Activated CD8-positive, alpha-beta T cell treated with anti-CD3 and anti-CD28 coated beads, Interleukin-2, amount 10 ng/mL, durations not matched to agents 7 days and 5 days (primary cell): ENCODE measurements at regions not wholly inside any gene's neighbourhood (a gene's known extent, or its start where the extent isn't known, plus 50 kb on each side); places are given as distances from the start of the nearest gene placed in this dataset.

ENCODE experiments used
- ATAC-seq: fragments of 150-1000 bp; cut with Tn5 transposase; one replicate; pipeline ENCODE4 v1.10.0; 2021; ENCODE audit warnings: moderate library complexity
- CTCF ChIA-PET: fragments of 350-600 bp; sonication (Branson Sonifier 250); formaldehyde crosslinking; loops from one replicate; lab custom pipeline; 2021; ENCODE audit warnings: antibody characterized with exemption; lab: Charles Lee
- POLR2A ChIA-PET: fragments of 350-600 bp; sonication (Branson Sonifier 250); formaldehyde crosslinking; loops from one replicate; lab custom pipeline; 2021; ENCODE audit warnings: antibody characterized with exemption; lab: Charles Lee
- DNase-seq: peaks from one replicate; pipeline ENCODE4 v3.0.0-alpha.2; 2020
- H3K27ac Mint-ChIP-seq: one replicate; pipeline ENCODE4 v1.8.0; 2021; ENCODE audit warnings: mild to moderate bottlenecking, mixed read lengths
- H3K27me3 Mint-ChIP-seq: one replicate; pipeline ENCODE4 v1.8.0; 2021; ENCODE audit warnings: low read depth, mixed read lengths
- H3K36me3 Mint-ChIP-seq: one replicate; pipeline ENCODE4 v1.8.0; 2021; ENCODE audit warnings: low read depth, mixed read lengths
- H3K4me1 Mint-ChIP-seq: one replicate; pipeline ENCODE4 v1.8.0; 2021; ENCODE audit warnings: low read depth, mixed read lengths
- H3K4me3 Mint-ChIP-seq: one replicate; pipeline ENCODE4 v1.8.0; 2021; ENCODE audit warnings: mild to moderate bottlenecking, mixed read lengths
- H3K9me3 Mint-ChIP-seq: one replicate; pipeline ENCODE4 v1.8.0; 2022; ENCODE audit warnings: mixed read lengths; ENCODE audit not compliant: insufficient read depth

DNA sequence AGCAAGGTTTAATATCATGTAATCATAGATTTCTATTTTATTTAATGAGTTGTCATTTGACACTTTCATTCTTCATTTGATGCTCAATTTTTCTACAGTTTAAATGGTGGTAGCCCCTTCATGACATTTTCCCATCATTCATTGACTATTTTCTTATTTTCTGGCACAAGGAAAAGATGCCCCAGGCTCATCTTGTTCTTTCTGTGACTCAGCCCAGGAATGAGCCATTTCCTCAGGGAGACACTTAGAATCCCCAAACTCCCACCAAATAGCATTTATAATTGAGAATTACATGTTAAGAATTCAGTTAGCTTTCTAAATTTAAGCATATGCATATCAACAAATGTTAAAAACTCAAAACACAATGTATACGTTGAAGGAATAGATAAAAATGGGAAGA, 222.3 kb downstream of the KIF20B start:
- DNase-seq (no peak), ATAC-seq (no peak)
- no peaks in the 10 kb centered on the region for H3K4me1 Mint-ChIP-seq
- H3K4me3 Mint-ChIP-seq, result no peak overlapping the region
- H3K27me3 Mint-ChIP-seq, result peaks cover 6% of the 10 kb centered on the region
- no peak overlapping the region for H3K27ac Mint-ChIP-seq
- POLR2A ChIA-PET, result no interaction called here
- no peaks in the 10 kb centered on the region for H3K36me3 Mint-ChIP-seq
- CTCF ChIA-PET, result no interaction called here
- no peaks in the 10 kb centered on the region for H3K9me3 Mint-ChIP-seq

DNA sequence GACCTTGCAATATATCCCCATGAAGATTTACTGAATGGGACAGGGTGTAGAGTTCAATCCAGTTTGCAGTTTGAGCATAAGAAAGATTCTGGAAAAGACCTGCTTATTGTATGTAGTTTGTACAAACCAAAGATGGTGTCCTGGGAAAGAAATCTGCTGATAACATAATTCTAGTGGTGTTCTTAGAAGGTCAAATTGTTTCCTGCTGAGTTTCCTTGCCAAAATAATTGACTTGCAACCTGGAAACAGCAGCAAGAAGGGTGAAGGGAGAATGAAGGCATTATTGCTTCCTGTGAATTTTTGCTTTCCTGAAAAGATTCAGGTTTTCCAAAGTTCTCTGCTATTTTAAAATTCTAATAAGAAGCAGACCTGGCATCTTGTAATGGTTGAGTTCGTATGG, 222.9 kb downstream of the KIF20B start:
- Mint-ChIP-seq H3K36me3 (no peaks in the 10 kb centered on the region), H3K9me3 (no peaks in the 10 kb centered on the region), H3K27me3 (peaks cover 6% of the 10 kb centered on the region), H3K4me1 (no peaks in the 10 kb centered on the region), H3K27ac (no peak overlapping the region), H3K4me3 (no peak overlapping the region)
- ATAC-seq, result no peak
- CTCF ChIA-PET, result no interaction called here
- POLR2A ChIA-PET, result no interaction called here
- no peak for DNase-seq

DNA sequence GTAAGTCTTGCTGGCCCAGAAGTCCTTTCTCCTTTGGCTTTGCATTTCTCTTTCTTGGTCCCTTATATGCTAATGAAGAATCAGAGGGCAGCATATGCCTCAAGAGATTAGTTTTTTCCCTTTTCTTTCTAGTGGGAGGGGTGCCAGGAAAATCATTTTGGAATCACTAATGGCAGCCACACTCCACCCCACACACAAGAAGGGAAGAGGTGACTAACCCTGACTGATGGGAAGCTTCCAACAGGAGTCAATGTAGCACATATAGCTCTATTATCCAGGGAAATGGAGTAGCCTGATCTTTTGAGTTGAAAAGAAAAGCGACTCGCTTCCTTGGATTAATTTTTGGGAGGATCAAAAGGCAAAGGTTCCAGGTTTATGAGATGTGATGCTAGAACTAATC, 225.3 kb downstream of the KIF20B start:
- peaks cover 6% of the 10 kb centered on the region for H3K27me3 Mint-ChIP-seq
- DNase-seq (no peak), ATAC-seq (no peak)
- no peak overlapping the region for H3K4me3 Mint-ChIP-seq
- H3K9me3 Mint-ChIP-seq, result no peaks in the 10 kb centered on the region
- no peaks in the 10 kb centered on the region for H3K4me1 Mint-ChIP-seq
- no peaks in the 10 kb centered on the region for H3K36me3 Mint-ChIP-seq
- CTCF ChIA-PET, result no interaction called here
- no peak overlapping the region for H3K27ac Mint-ChIP-seq
- POLR2A ChIA-PET, result no interaction called here

DNA sequence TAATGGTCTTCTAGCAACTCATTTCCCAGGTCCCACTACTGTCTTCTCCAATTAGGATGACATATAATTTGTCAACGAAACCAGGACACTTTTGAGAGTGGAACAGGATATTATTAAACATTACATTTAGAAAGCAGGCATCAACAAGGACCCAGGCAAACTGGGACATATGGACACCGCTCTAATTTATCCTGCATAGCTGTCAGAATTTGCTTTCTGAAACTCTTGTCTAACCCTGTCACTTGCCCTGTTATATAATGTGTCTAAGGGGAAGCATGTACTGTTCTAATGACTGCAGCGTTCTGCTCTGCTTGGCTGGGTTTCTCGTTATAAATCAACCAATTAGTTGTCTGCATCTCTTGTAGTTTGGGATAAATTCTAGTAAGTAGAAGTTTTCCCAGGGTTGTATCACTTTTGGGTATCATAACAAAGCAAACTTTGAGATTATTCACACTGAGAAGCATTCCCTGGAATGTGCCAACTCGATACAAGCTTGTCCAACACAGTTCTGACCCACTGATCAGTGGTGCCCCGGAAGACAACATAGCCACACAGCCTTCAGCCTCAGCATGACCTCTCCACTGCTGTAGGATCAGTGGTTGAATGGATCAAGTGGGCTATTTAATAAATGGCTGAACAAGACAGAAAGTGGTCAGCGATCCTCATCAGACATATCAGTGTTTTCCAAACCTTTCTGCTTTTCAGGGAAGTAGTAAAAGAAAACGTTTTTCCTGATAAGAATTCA, 228.1 kb downstream of the KIF20B start:
- ATAC-seq (no peak), DNase-seq (no peak)
- no peaks in the 10 kb centered on the region for H3K4me1 Mint-ChIP-seq
- no peak overlapping the region for H3K27ac Mint-ChIP-seq
- H3K27me3 Mint-ChIP-seq, result peaks cover 3% of the 10 kb centered on the region
- no peaks in the 10 kb centered on the region for H3K9me3 Mint-ChIP-seq
- no peaks in the 10 kb centered on the region for H3K36me3 Mint-ChIP-seq
- H3K4me3 Mint-ChIP-seq, result no peak overlapping the region
- CTCF ChIA-PET, result interaction anchor here (0.5 kb wide), 1 partner anchor 987 kb away, joined by 3 read pairs; no protein-coding TSS in a partner anchor
- POLR2A ChIA-PET, result no interaction called here

DNA sequence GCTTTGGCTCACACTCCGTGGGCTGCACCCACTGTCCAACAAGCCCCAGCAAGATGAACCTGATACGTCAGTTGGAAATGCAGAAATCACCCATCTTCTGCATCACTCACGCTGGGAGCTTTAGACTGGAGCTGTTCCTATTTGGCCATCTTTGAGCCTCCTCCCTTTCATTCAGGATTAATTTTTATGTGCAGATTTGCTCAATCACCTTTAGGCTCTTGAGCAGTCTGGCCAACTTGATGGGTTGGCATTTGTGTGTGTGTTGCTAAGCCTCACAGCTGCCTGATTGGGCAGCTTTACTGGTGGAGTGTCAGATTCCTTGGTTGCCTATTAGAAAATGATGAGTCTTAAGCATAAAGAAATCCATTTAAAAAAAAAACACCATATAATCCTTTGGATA, 236.1 kb downstream of the KIF20B start:
- H3K27ac Mint-ChIP-seq, result no peak overlapping the region
- ATAC-seq, result no peak
- POLR2A ChIA-PET, result no interaction called here

DNA sequence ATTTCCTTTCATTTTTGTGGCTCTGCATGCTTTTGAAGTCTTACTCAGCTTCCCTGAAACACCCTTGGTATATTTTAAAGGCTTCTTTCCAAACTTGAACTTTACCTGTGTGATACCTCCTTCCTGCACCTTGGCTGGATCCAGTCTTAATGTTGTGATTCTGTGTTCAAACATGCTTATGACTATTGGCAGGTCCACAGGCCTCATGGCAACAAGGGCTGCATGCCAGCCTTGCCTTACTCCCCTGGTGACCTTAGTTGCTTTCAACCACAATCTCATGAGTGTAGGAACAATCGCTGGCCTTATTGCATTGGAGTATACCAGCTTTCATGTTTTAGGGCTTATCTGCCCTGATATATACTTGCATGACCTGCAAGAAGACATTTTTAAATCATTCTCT, 238.7 kb downstream of the KIF20B start:
- ATAC-seq (no peak), DNase-seq (no peak)
- ChIA-PET CTCF (no interaction called here), POLR2A (no interaction called here)
- no peaks in the 10 kb centered on the region for H3K9me3 Mint-ChIP-seq
- H3K27me3 Mint-ChIP-seq, result peaks cover 2% of the 10 kb centered on the region
- no peaks in the 10 kb centered on the region for H3K4me1 Mint-ChIP-seq
- H3K27ac Mint-ChIP-seq, result no peak overlapping the region
- H3K36me3 Mint-ChIP-seq, result no peaks in the 10 kb centered on the region
- H3K4me3 Mint-ChIP-seq, result no peak overlapping the region

More for the DNA sequence above, 236.1 kb downstream of the KIF20B start:
- Mint-ChIP-seq H3K9me3 (no peaks in the 10 kb centered on the region), H3K4me3 (no peak overlapping the region), H3K36me3 (no peaks in the 10 kb centered on the region), H3K4me1 (no peaks in the 10 kb centered on the region), H3K27me3 (no peaks in the 10 kb centered on the region)
- CTCF ChIA-PET, result no interaction called here
- no peak for DNase-seq

DNA sequence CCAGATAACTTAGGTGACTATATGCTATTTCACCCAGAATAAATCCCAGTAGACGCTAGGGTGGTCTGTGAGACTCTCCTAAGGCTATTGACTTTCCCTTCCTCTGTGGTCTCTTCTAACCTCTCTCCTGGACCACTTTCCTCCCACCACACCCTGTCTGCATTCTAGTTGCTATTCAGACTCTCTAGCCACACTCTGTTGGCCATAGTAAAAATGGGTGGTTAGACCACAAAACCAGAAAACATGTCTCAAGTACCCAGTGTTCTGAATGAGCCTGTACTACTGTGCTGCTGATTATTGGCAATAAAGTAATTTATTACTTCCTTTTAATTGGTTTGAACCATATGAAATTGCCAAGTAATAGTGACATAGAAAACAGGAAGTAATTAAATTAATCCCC, 240.8 kb downstream of the KIF20B start:
- Mint-ChIP-seq H3K9me3 (no peaks in the 10 kb centered on the region), H3K4me3 (no peak overlapping the region), H3K4me1 (peaks cover 3% of the 10 kb centered on the region), H3K27me3 (peaks cover 2% of the 10 kb centered on the region), H3K27ac (no peak overlapping the region), H3K36me3 (no peaks in the 10 kb centered on the region)
- POLR2A ChIA-PET, result no interaction called here
- ATAC-seq (no peak), DNase-seq (no peak)
- CTCF ChIA-PET, result no interaction called here

DNA sequence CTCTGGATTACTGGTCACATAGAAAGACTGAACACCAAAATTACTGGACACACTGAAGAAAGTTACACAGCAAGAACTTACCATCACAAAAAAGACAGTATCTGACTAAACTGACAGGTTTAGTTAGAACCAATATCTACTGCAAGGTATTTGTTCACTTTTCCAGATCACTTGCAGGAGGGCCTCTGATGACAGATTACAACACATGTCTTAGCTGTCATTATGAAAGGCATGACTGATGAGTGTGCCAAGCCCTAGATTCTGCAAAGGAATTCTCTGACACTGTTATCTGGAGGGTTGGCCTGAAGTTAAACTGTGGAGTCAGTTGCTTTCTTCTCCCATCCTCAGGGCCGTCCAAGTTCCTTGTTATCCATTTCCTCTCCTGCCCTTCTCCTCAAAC, 242.7 kb downstream of the KIF20B start:
- Mint-ChIP-seq H3K9me3 (no peaks in the 10 kb centered on the region), H3K27ac (no peak overlapping the region), H3K27me3 (peaks cover 2% of the 10 kb centered on the region), H3K4me3 (no peak overlapping the region), H3K4me1 (peaks cover 3% of the 10 kb centered on the region), H3K36me3 (no peaks in the 10 kb centered on the region)
- ATAC-seq (no peak), DNase-seq (no peak)
- ChIA-PET CTCF (no interaction called here), POLR2A (no interaction called here)

DNA sequence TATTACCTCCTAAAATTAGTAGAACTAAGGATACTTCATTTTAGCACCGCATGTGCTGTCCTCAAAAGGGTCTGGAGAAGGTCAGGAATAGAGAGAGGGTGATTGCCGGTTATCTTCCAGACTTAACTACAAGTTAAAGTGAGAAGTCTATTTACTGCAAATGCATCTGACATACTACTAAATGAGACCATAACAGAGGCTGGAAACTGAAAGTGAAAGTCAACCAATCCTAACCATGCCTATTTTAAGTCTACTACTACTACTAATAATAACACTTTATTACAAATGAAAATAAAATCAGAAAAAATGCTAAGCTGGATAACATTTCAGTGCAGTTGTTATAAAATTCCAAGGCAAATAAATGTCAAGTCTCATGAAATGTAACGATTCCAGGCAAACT, 244.7 kb downstream of the KIF20B start:
- ChIA-PET CTCF (interaction anchor here (0.6 kb wide), 1 partner anchor 528 kb away, joined by 3 read pairs; no protein-coding TSS in a partner anchor), POLR2A (no interaction called here)
- no peak for ATAC-seq
- Mint-ChIP-seq H3K27me3 (peaks cover 2% of the 10 kb centered on the region), H3K27ac (no peak overlapping the region), H3K4me1 (peaks cover 3% of the 10 kb centered on the region), H3K4me3 (no peak overlapping the region), H3K36me3 (no peaks in the 10 kb centered on the region), H3K9me3 (no peaks in the 10 kb centered on the region)
- no peak for DNase-seq

DNA sequence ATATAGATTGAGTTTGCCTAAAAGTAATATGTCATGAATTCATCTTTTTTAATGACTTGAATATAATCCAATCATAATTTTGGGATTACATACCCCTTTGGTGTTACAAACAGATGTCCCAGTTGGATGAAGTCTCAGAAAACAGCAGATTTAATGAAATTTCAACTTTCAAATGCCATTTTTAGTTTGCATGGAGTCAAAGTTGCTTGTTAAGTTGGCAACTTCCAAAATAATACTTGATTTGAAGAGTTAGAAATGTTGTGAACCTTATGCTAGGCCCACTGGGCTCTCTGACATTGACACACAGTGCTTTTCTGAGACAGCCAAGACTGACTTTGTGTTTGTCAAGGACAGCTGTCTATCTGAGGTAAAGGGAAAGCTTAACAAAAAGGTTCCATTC, 248.1 kb downstream of the KIF20B start:
- H3K9me3 Mint-ChIP-seq, result no peaks in the 10 kb centered on the region
- H3K27me3 Mint-ChIP-seq, result peaks cover 8% of the 10 kb centered on the region
- ChIA-PET CTCF (no interaction called here), POLR2A (no interaction called here)
- H3K4me1 Mint-ChIP-seq, result peaks cover 3% of the 10 kb centered on the region
- DNase-seq, result no peak
- ATAC-seq, result no peak
- H3K36me3 Mint-ChIP-seq, result no peaks in the 10 kb centered on the region
- H3K27ac Mint-ChIP-seq, result no peak overlapping the region
- H3K4me3 Mint-ChIP-seq, result no peak overlapping the region

DNA sequence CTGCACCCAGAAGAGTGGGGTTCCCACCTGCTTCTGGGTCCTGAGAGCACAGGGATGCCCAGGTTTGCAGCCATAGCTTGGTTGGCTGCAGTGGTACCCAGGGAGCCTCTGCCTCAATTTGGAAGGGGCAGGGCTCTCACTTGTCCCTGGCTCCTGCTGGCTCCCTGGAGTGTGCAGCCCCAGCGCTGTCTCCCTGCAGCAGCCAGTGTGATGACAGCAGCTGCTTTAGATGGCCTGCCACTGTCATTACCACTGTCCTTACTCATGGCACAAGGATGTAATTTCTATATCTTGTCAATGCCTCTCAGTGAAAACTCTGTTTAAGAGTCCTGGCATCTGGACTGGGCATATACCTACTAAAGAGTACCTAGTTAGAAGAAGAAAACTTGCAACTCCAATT, 250.9 kb downstream of the KIF20B start:
- Mint-ChIP-seq H3K9me3 (no peaks in the 10 kb centered on the region), H3K4me1 (no peaks in the 10 kb centered on the region), H3K27ac (no peak overlapping the region), H3K27me3 (peaks cover 8% of the 10 kb centered on the region), H3K4me3 (no peak overlapping the region), H3K36me3 (no peaks in the 10 kb centered on the region)
- no peak for ATAC-seq
- no peak for DNase-seq
- ChIA-PET CTCF (no interaction called here), POLR2A (no interaction called here)

DNA sequence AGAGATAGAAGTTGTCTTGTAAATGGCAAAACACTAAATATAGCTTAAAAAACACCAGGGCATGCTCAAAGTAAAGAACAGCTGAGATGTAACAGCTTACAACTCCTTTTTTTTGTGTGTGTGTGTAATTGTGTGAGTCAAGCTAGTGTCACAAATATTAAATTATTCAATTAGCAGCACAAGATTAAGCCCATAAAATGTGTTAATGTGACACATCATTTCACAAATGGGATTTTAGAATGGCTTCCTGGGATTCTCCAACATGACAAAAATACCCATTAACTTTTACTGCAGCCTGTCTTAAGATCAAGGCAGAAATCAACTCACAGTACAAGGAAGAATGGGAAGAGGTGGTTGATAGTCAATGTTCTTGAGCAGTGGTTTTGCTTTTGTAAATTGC, 251.4 kb downstream of the KIF20B start:
- H3K27ac Mint-ChIP-seq, result no peak overlapping the region
- H3K27me3 Mint-ChIP-seq, result peaks cover 8% of the 10 kb centered on the region
- DNase-seq (no peak), ATAC-seq (no peak)
- H3K4me1 Mint-ChIP-seq, result no peaks in the 10 kb centered on the region
- H3K36me3 Mint-ChIP-seq, result no peaks in the 10 kb centered on the region
- ChIA-PET POLR2A (no interaction called here), CTCF (no interaction called here)
- no peak overlapping the region for H3K4me3 Mint-ChIP-seq
- no peaks in the 10 kb centered on the region for H3K9me3 Mint-ChIP-seq

DNA sequence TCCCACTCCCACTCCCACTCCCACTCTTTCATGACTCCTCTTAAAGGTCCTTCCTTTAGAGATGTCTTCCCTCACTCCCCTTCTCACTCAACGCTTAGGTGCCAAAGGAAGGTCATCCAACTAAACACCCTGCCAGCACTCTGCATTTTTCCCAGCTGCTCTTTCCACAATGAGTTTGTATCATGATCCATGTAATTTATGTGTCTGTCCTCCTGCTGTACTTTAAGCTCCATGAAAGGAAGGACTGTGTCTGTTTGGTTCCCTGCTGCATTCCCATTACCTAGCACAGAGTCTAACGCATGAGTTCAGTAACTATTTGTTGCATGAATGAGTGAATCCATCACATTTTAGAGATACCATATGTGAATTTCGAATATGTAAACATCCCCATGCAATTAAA, 252.7 kb downstream of the KIF20B start:
- CTCF ChIA-PET, result no interaction called here
- H3K27me3 Mint-ChIP-seq, result peaks cover 8% of the 10 kb centered on the region
- no peak overlapping the region for H3K27ac Mint-ChIP-seq
- H3K4me1 Mint-ChIP-seq, result no peaks in the 10 kb centered on the region
- no peaks in the 10 kb centered on the region for H3K36me3 Mint-ChIP-seq
- DNase-seq (no peak), ATAC-seq (no peak)
- H3K4me3 Mint-ChIP-seq, result no peak overlapping the region
- POLR2A ChIA-PET, result no interaction called here
- H3K9me3 Mint-ChIP-seq, result no peaks in the 10 kb centered on the region
